ENCODE measurements at regions not wholly inside any gene's neighbourhood (a gene's known extent, or its start where the extent isn't known, plus 50 kb on each side); places are given as distances from the start of the nearest gene placed in this dataset.

DNA sequence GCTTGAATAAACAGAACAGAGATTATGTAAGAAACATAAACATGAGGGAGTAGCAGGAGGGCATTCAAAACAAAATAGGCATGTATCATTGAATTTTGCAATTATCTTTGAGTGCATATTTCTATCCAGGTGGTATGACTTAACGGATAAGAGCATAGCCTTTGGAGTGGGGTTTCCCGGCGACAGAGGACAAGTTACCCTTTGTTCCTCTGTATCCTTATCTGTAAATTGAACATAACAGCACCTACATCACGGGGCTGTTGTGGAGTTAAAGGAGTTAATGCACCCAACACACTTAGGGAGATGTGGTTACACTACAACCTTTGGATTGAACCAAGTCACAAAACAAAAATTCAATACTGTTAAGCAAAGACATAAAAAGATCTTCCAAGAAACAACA, 314.6 kb upstream of the KIF2A start:
- intact Hi-C loops (cut with DNase I) = no loop called here
- TF ChIP-seq CTCF (IDR thresholded peaks at IDR 0.05) (no peak), POLR2A (IDR thresholded peaks at IDR 0.05) (no peak)
- Histone ChIP-seq H3K9me3 (no peaks in the 10 kb centered on the region), H3K36me3 (no peaks in the 10 kb centered on the region), H3K27ac (no peak overlapping the region), H3K27me3 (no peaks in the 10 kb centered on the region), H3K4me1 (no peaks in the 10 kb centered on the region), H3K4me3 (no peak overlapping the region)
- no peak for DNase-seq
- no peak for ATAC-seq
- WGBS (ENCODE audit: insufficient coverage, low coverage, low lambda C conversion rate, missing lambda C conversion rate) = 47% methylated on average over 4 of the region's 4 CpGs

DNA sequence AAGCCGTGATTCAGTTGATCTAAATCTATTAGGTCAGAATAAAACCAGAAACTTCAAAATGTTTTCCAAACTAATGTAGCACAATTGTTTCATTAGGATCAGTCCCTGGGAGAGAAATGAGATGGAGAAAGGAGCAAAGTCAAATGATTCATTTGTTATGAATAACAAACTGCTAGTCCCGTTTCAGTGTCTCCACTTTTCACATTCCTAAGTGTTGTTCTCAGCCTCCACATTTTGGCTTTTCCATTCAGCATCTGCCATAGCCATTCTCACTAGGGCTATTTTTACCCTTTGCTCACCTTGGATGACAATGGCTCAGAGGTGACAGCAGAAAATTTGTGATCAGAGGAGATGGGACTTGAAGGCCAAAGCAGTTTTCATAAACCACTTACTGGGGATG, 314.1 kb upstream of the KIF2A start:
- intact Hi-C loops (cut with DNase I) = no loop called here
- H3K27ac ChIP-seq = no peak overlapping the region
- no peak for ATAC-seq

DNA sequence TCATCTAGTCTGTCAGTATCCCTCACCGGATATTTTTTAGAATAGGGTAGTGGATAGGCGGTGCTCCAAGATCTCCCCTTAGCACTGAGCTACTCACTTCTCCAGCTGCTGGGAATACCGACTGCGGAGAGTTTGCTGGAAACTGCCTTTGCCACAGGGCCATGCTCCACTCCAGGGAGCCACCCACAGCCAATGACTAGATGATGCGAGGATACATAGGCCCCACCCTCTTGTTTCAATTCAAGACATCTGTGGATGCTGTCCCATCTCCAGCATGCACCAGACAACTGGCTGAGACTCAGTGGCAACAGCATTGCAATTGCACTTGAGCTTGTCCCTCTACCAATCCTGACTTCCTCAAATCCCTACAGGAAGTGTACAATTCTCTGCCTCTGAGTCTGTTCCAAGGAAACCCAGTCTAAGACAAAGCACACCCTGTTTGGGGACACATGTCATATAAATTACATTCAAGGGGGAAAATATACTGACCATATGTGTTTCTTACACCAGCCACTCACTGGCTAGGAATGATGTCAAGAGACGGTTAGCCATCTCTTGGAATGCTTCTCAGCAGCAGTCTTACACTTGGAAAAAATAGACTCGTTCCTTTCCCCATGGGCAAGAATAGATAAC, 312.6 kb upstream of the KIF2A start:
- Histone ChIP-seq H3K4me1 (no peaks in the 10 kb centered on the region), H3K27me3 (no peaks in the 10 kb centered on the region), H3K9me3 (no peaks in the 10 kb centered on the region), H3K27ac (no peak overlapping the region), H3K4me3 (no peak overlapping the region), H3K36me3 (no peaks in the 10 kb centered on the region)
- TF ChIP-seq CTCF (IDR thresholded peaks at IDR 0.05) (no peak), POLR2A (IDR thresholded peaks at IDR 0.05) (no peak)
- no peak for ATAC-seq
- 75% methylated on average over 4 of the region's 7 CpGs for WGBS (ENCODE audit: insufficient coverage, low coverage, low lambda C conversion rate, missing lambda C conversion rate)
- intact Hi-C loops (cut with DNase I) = no loop called here
- no peak for DNase-seq

More for the DNA sequence above, 314.1 kb upstream of the KIF2A start:
- Histone ChIP-seq H3K36me3 (no peaks in the 10 kb centered on the region), H3K9me3 (no peaks in the 10 kb centered on the region), H3K27me3 (no peaks in the 10 kb centered on the region), H3K4me3 (no peak overlapping the region), H3K4me1 (no peaks in the 10 kb centered on the region)
- WGBS (ENCODE audit: insufficient coverage, low coverage, low lambda C conversion rate, missing lambda C conversion rate) = 44% methylated on average over 2 of the region's 2 CpGs
- TF ChIP-seq CTCF (IDR thresholded peaks at IDR 0.05) = no peak
- no peak for TF ChIP-seq POLR2A (IDR thresholded peaks at IDR 0.05)
- DNase-seq = no peak

GRCh38 chr5:61994171-61994570, 311.8 kb upstream of the KIF2A start:
- DNase-seq (no peak), ATAC-seq (no peak)
- Histone ChIP-seq H3K27me3 (no peaks in the 10 kb centered on the region), H3K36me3 (no peaks in the 10 kb centered on the region), H3K4me1 (no peaks in the 10 kb centered on the region), H3K9me3 (no peaks in the 10 kb centered on the region), H3K27ac (no peak overlapping the region), H3K4me3 (no peak overlapping the region)
- TF ChIP-seq CTCF (IDR thresholded peaks at IDR 0.05) = no peak
- no peak for TF ChIP-seq POLR2A (IDR thresholded peaks at IDR 0.05)
- WGBS (ENCODE audit: insufficient coverage, low coverage, low lambda C conversion rate, missing lambda C conversion rate) = 50% methylated on average over 1 of the region's 1 CpG
- intact Hi-C loops (cut with DNase I) = no loop called here

DNA sequence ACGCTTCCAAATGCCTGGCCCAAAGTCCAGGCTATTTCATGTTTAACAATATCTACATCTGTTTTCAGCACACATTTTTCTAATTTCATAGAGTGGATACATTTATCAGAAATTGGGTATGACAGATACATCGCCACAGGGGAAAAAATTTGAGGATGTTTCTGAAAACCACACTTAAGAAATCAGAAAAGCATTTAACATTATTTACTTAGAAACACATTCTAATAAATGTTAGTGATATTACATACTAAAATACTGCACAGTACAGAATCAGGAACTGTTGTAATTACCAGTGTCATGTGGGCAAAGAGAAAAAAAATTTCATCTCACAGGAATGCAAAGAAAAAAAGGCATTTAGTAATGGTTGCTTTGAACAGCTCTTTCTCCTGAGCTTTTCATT, 310.5 kb upstream of the KIF2A start:
- no peaks in the 10 kb centered on the region for H3K27me3 ChIP-seq
- TF ChIP-seq CTCF (IDR thresholded peaks at IDR 0.05) = no peak
- TF ChIP-seq POLR2A (IDR thresholded peaks at IDR 0.05) = no peak
- 66% methylated on average over 2 of the region's 2 CpGs for WGBS (ENCODE audit: insufficient coverage, low coverage, low lambda C conversion rate, missing lambda C conversion rate)
- H3K4me1 ChIP-seq = no peaks in the 10 kb centered on the region
- ATAC-seq (no peak), DNase-seq (no peak)
- H3K4me3 ChIP-seq = no peak overlapping the region
- H3K36me3 ChIP-seq = no peaks in the 10 kb centered on the region
- H3K9me3 ChIP-seq = no peaks in the 10 kb centered on the region
- intact Hi-C loops (cut with DNase I) = no loop called here
- no peak overlapping the region for H3K27ac ChIP-seq
